GM12865 (cell line): ENCODE measurements at regions not wholly inside any gene's neighbourhood (a gene's known extent, or its start where the extent isn't known, plus 50 kb on each side); places are given as distances from the start of the nearest gene placed in this dataset.
"Not testable (repeated sequence)": the region's sequence is repeated elsewhere in the genome, so short reads cannot be mapped to it uniquely, and the experiment has no call there.

Experiments
- DNase-seq: peaks from one replicate; pipeline ENCODE4 v3.0.0; 2010; ENCODE audit warnings: low read depth
- H3K4me3 ChIP-seq: 2 replicates; pipeline ENCODE4 v1.5.1; 2011; ENCODE audit warnings: mild to moderate bottlenecking, low read depth, low read length, control low read depth
- TF ChIP-seq, protein P1 (sequence below): IDR thresholded peaks from 2 replicates; pipeline ENCODE4 v1.5.1; 2011; ENCODE audit warnings: low read length, control low read depth, low read depth, inconsistent platforms; ENCODE audit not compliant: insufficient read depth; ENCODE audit errors: missing control alignments

DNA sequence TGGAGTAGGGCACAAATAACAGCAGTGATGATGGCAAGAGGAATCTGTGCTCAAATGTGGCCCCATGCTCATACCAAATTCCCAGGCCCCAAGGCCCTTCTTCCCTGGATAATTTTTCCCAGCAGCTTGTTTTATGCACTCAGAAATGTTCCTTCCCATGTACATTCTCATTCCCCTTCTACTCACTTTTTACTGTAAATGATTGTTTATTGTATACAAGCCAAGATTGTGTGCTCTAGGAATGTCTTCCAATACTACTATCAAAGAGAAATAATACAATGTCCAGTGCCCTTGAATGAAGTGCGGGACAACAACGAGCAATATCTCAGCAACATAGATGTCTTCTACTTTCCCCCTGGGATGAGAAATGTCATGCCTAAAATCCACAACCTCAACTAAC is 201.6 kb downstream of the ICOS start:
- H3K4me3 ChIP-seq = no peak overlapping the region
- TF ChIP-seq, protein P1, sequence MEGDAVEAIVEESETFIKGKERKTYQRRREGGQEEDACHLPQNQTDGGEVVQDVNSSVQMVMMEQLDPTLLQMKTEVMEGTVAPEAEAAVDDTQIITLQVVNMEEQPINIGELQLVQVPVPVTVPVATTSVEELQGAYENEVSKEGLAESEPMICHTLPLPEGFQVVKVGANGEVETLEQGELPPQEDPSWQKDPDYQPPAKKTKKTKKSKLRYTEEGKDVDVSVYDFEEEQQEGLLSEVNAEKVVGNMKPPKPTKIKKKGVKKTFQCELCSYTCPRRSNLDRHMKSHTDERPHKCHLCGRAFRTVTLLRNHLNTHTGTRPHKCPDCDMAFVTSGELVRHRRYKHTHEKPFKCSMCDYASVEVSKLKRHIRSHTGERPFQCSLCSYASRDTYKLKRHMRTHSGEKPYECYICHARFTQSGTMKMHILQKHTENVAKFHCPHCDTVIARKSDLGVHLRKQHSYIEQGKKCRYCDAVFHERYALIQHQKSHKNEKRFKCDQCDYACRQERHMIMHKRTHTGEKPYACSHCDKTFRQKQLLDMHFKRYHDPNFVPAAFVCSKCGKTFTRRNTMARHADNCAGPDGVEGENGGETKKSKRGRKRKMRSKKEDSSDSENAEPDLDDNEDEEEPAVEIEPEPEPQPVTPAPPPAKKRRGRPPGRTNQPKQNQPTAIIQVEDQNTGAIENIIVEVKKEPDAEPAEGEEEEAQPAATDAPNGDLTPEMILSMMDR = no peak
- DNase-seq = no peak

DNA sequence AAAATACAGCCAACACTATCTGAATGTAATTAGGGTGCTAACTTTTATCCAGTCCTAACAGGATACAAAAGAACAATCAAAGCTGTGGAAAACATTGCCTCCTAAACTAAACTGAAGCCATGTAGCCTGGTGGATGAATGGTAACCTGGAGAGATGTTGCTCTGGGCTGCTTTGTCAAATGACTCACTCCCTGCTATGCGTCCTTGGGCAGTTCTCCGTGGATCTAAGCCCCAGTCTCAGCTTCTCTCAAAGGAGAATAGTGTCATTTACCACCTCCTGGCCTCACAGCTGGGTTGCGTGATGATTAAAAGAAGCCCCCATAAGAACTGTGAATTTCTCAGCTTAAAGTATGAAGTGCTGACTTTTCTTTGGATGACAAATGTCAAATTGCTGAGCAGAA is 203.7 kb downstream of the ICOS start:
- no peak overlapping the region for H3K4me3 ChIP-seq
- TF ChIP-seq, protein P1 = no peak
- no peak for DNase-seq

DNA sequence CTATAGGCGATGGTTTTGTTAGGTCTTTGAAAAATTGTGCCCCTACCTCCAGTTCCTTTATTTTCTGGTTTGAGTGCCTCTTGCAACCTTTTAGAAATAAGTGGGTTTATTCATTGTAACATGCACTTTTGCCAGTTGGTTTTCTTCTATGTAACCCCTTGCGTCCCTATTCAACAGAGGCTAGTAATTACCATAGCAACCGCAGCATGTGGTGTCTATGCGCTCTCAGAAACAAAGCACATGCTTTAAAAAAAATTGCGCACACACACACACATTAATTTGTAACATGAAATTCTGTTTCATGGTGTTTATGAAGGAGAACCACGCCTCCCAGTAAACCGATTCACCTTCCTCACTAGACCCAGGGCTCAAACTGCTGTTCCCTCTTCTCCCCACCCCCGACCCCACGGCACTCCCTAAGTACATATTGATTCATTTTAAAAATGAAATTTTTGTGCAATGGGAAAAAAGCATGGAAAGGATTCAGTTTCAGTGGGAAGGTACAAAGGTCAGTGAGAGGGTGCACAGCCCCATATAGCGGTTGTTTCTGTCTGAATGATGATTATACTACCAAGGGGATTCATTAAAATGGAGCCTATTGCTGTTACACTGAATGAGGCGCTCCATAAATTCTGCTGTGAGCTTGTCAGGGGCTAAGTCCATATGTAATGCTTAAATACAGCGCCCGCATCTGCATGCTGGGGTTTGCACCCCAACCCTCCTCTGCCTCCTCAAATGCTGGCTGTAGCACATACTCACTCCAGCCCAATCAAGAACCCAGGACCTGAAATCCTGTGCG is 206.9 kb downstream of the ICOS start:
- no peak overlapping the region for H3K4me3 ChIP-seq
- TF ChIP-seq, protein P1 = no peak
- no peak for DNase-seq

DNA sequence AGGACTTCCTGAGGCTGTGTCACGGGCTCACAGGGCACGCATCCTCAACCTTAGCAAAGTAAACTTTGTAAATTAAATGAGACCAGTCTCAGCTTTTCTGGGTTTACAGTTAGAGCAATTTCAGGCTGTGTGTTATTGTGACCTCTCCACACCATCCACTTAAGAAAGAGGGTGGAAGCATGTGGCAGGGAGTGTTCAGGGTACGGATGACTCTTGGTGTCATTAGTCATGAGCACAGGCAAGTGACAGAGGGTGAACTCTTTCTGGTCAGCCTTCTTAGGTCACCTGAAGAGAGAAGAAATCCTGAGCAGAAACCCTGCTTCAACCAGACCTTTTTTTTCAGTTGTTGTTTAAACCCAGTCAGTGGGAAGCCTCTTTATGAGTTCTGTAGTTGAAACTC is 207.9 kb downstream of the ICOS start:
- no peak for DNase-seq
- TF ChIP-seq, protein P1 = no peak
- H3K4me3 ChIP-seq = no peak overlapping the region

DNA sequence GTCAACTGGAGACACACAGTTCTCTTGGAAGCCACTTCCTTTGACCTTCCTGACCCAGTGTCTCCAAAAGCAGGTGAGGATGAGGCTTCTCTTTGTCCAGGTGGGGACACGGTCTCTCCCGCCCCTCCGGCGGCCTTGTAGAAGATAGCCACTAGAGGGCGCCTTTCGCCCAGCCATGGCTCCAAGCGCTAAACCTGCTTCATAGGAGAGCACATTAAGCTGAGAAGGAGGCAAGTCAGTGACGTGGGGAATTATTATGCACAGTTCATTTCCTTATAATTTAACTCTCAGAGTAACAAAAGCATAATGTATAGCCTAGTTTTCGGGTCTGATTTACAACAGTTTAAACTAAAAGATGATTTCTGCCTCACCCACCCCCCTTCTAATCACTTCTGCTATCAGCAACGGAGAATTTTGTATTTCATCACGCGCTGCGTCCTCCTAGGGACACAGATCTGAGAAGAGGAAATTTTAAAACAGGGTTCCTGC is 208.7 kb downstream of the ICOS start:
- peak; percentile 76 for DNase-seq
- TF ChIP-seq, protein P1 = peak; percentile 91
- H3K4me3 ChIP-seq = no peak overlapping the region; the same call in 1 of the 2 replicates

DNA sequence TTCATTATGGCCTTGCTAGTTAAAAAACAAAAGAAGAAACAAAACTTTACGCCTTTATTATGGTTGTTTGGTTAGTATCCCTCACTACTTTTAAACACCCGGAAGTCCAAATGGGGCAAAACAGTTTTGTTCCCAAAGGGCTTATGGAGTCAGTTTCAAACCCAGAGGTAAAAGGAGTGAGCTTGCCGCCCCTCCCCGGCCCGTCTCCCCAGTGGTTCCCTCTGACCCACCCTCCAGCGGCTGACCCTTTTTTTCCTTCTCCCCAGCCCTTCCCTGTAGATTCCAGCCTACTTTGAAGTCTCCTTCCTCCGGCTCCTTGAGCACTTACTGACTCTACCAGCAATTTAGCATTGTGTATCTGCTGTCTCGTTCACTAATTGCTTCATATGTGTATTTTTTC is 209.2 kb downstream of the ICOS start:
- H3K4me3 ChIP-seq = no peak overlapping the region; the same call in 1 of the 2 replicates
- TF ChIP-seq, protein P1 = no peak

DNA sequence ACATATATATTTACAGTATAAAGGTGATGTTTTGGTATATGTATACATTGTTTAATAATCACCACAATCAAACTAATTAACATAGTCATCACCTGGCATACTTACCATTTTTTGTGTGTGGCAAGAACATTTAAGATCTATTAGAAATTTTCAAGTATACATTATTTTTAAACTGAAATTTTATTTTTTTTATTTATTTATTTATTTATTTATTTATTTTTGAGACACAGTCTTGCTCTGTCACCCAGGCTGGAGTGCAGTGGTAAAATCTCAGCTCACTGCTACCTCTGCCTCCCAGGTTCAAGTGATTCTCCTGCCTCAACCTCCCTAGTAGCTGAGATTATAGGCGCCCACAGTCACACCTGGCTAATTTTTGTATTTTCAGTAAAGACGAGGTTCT is 210.5 kb downstream of the ICOS start:
- not testable (repeated sequence) for H3K4me3 ChIP-seq, DNase-seq

More for the DNA sequence above, 209.2 kb downstream of the ICOS start:
- DNase-seq = no peak
